ENCODE measurements at regions not wholly inside any gene's neighbourhood (a gene's known extent, or its start where the extent isn't known, plus 50 kb on each side); places are given as distances from the start of the nearest gene placed in this dataset.
"Not testable (repeated sequence)": the region's sequence is repeated elsewhere in the genome, so short reads cannot be mapped to it uniquely, and the experiment has no call there.

DNA sequence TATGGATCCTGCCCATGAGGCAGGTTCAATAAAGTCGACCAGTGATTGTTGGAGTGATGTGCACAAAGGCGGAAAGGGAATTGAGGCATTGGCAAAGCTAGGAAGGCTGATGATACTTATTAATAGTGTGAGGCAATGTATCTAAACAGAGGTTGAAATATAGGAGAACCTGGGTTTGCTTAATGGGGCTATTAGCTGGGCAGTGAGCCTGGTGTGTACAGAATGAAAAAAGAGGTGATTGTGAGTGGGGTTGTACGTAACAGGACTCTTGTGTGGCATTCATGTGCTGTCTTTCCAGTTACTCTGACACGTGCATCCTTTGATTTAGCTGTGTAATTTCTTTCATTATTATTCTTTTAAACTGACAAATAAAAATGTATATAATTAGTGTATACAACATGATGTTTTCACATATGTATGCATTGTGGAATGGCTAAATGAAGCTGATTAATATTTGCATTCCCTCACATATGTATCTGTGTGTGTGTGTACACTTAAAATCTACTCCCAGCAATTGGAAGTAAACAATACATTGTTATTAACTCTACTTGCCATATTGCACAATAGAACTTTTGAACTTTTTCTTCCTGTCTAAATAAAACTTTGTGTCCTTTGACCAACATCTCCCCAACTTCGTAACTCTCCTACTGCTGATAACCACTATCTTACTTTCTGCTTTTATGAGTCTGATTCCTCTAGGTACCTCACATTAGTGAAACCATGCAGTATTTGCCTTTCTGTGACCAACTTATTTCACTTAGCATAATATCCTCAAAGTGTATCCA is 220.5 kb upstream of the SLC35B3 start:
- no peak for DNase-seq (ENCODE audit: low spot score)

DNA sequence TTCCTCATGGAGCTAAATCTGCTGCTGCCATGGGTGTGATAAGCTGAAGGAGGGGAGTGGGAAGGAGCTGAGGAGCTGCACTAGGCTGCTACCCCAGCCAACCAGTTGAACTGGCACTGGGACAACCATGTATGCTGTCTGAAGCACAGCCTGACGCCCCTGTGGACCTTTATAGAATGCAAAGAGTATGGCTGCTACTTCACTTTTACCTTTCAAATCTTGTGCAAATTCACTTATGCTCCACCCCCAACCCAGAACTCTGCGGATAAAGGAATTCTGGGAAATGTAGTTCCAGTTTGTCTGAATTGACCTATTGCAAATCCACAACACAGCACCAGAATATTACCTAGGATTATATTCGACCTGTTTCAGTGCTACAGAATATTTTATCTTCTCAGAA is 217.4 kb upstream of the SLC35B3 start:
- no peak for DNase-seq (ENCODE audit: low spot score)

DNA sequence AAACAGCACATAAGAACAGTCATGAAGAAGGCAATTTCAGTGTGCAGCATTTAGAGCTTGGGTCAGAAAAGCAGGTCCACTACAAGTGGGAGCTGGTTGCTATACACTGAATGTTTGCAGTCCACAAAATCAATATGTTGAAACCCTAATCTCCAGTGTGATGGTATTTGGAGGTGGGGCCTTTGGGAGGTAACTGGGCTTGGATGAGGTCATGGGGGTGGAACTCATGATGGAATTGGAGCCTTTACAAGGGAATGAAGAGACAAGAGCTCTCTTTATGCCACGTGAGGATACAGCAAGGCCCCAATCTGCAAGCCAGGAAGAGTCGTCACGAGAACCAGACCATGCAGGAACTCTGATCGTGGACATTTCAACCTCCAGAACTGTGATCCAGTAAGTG is 216.7 kb upstream of the SLC35B3 start:
- DNase-seq (ENCODE audit: low spot score): no peak

DNA sequence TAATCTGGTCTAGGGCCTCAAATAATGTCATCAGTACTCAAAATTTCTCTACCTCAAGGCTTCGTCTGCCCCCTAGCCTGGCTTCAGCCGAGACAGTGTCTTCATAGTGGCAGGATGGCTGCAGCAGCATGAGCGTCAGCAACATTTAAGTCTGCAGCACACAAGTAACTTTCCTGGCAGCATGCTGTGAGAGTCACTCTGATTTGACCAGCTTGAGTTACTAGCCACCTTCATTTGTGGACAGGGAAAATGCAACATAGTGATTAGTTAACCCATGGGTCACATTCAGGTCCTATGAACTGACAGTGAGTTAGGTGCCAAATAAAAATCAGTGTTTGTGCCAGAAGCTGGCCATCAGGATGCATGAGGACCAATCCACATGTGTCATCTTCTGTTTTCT is 209.9 kb upstream of the SLC35B3 start:
- DNase-seq (ENCODE audit: low spot score): no peak

DNA sequence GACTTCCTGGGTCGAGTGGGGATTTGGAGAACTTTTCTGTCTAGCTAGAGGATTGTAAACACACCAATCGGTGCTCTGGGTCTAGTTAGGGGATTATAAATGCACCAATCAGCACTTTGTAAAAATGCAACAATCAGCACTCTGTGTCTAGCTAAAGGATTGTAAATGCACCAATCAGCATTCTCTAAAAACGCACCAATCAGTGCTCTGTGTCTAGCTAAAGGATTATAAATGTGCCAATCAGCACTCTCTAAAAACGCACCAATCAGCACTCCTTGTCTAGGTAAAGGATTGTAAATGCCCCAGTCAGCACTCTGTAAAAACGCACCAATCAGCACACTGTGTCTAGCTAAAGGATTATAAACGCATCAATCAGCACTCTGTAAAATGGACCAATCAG is 209.0 kb upstream of the SLC35B3 start:
- DNase-seq (ENCODE audit: low spot score): no peak

DNA sequence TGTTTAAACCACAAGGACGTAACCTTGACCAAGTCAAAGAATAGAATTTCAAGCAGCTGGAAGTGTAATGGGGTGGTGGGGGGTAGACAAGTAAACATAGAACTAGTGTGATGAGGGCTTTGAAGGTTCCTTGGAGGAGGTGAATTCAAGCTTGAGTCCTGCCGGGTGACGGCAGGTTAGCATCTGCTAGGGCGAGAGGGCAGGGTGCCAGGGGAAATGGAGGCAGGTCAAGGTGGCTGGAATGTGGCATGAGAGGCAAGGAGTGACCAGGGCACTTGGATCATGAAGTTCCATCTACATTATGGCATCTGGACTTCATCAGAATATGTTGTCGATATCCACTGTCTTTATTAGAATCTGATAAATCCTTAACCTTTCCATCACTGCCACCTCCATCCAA is 207.5 kb upstream of the SLC35B3 start:
- DNase-seq (ENCODE audit: low spot score): no peak

DNA sequence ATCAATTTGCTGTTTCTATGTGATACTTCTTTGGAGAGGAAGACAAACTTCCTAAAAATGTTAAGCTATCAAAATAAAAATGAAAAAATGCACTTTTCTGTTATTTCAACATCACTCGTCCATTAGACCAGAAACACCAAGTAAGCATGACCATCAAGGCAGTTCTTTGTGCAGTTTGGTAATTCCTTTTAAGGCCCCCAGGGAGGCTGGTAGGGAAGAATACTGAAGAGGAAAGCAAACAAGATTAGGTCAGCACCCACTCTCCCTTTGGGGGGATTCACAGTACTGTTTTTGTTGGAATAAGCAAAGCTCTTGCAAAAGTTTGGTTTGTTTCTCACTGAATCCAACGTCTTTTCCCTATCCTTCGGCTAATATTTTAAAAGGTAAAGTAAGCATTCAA is 206.8 kb upstream of the SLC35B3 start:
- DNase-seq (ENCODE audit: low spot score): no peak

DNA sequence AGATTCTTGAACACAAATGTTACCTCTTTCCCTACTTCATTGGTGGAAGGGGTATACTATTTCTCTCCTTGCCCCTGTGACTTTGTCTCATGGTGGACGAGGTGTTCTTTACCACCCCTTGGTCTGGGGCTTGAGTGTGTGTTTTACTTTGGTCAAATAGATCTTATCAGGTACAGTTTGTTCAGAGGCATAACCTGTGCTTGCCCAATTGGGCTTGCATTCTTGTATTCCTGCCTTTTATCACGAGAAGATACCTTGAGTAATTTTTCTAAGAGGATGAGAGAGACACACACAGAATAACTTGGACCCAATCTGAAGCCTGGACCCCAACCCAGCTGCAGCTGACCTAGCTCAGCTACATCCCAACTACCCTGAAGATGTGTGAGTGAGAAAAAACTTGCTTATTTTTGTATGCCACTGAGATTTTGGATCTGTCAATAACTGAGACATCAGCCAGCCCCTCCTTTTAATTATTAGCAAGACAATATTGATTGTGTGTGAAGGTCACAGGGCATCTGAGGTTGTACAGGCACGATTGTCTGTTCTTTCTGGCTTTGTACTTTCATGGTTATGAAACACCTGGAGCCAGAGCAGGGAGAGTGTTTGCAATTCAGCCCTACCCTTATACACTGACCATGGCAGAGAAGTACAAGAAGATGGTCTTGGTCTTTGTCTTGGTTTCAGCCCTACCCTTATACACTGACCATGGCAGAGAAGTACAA is 204.7 kb upstream of the SLC35B3 start:
- DNase-seq (ENCODE audit: low spot score): no peak

DNA sequence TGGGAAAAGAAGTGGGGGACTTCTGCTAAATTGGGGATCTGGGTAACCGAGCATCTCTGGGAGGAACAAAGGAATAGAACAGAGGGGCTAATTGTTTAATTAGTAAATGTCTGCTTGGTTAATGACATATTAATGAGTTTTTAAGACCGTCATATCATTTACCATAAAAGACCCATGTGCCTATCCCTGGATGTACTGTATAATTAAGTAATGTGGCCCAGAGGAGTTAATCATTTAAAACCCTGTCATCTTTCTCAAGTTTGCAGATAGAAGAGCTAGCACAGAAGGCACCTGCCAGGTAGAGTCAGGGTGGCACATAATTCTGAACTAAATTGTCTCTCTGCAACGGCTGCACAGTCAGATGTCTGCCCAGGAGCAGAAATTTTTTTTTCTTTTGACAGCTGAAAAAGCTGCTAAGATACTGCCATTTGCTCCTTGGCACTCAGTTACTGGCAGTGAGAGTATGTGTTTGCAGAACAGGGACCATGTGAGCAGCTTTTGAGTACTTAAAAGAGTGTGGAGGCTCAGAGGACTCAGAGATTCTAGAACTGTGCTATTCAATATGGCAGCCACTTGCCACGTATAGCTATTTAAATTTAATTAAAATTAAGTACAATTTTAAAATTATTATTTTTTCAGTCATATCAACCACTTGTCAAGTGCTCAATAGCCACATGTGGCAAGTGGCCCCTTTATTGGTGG is 202.7 kb upstream of the SLC35B3 start:
- no peak for DNase-seq (ENCODE audit: low spot score)

DNA sequence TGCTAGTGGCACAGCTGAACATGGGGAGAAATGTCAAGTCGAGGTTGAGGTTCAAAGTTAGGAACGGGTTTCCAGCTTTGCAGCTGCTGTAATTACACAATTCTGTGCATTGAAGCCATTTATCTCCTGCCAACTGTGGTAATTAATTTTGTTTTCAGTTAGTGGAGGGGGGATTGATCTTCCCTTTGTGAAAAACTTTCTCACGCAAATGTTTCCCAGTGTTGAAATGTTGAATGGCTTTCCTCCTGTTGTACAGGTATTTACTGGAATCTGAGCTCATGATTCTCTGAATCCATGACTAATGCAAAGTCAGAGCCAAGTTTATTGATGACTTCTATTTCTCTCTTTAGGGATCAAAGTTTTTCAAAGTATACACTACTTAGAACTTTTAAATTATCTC is 198.4 kb upstream of the SLC35B3 start:
- DNase-seq (ENCODE audit: low spot score): no peak

DNA sequence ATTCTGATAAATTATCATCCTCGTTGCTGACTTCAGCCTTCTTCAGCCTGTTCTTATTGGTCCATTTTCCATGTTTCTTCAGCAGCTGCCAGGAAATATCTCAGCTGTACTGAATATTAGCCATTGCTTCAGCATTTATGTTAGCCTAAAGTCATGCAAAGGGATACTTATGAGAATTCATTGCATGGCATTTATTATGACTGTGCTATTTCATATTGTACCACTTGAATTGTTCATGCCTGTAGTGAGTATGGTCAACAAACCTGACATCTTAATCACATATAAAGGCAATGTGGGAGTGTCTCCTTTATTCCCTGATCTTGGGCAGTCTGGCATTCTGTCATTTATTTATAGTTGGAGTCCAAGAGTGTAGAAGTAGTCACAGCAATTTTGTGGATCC is 193.4 kb upstream of the SLC35B3 start:
- no peak for DNase-seq (ENCODE audit: low spot score)

DNA sequence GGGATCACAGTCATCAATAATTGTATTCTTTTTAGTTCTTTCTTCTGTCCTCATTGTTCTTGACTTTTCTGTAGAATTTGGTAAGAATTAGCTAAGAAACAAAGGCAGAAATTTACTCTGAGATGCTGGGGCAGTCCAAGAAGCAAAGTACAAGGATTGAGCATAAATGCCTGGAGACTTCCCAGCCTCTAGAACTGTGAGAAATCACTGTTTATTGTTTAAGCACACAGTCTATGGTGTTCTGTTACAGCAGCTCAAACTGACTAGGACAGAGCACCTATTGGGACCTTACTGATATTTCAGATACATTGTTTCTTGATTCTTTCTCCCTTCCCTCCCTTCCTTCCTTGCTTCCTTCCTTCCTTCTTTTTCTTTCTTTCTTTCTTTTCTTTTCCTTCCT is 192.7 kb upstream of the SLC35B3 start:
- no peak for DNase-seq (ENCODE audit: low spot score)

DNA sequence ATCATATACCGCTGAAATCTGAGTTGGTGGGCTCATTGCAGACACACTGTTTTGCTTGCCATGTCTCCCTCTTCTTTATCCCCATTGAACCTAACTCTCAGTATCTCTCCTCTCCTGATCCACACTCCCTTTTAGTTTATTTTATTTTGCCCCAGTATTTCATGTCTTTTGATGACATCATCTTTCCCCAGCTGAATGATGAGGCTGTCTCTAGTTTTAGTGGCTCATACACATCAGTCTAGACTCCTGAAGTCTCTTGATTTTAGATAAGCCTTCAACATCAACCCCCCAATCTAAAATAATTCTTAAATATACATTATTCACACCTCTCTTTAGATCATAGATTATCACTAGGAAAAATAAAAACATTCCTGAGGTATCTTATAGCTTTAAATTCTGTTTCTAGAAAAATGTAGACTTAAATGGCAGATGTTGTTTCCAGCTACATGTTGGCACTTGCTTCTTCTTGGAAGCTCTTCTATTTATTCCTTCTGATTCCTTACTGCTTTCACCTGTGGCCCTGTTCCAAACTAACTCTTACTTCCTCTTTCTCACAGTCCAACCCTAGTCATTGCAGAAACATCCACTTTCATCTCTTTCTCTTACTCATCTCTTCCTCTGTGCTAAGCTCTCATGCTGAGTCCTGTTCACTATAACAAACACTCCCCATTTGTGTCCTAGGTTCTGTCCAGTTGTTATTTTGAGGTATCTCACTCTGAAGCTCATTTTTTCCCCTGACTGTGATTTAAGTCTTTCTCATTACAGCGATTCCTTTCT is 191.9 kb upstream of the SLC35B3 start:
- DNase-seq (ENCODE audit: low spot score): no peak

DNA sequence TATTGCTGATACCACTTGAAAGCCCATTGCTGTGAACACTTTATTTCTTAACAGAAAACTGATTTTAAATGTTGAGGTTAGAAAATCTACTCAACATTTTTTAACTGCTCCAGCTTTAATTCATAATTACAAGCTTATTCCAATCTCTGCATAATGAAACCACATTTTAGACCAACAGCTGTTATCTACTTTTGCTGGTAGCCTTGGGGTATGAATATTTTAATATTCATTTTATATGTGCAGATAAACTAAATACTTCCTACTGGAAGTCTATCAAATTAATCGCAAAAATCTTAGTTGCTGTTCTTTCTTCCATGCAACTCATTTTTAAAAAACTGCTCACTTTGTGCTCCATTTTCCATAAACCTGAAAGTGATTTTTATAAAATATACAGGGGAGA is 189.3 kb upstream of the SLC35B3 start:
- DNase-seq (ENCODE audit: low spot score): no peak

DNA sequence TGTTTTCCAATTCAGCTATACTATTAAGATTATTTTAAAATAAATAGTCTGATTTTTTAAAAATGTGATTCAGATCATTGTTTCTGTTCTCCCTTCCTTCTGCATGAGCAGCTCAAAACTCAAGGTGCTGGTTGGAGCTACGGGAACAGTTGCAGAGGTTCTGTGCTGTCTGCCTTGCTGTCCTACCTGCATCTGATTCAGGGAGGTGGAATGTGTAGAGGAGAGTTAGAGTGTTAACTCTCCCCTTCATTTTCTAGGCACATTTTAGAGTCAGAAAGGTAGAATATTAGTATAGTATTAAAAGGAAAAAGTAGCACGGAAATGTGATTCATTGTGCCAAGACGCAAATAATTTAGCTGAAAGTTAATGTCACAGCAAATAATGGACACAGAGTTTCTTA is 188.1 kb upstream of the SLC35B3 start:
- DNase-seq (ENCODE audit: low spot score): no peak

DNA sequence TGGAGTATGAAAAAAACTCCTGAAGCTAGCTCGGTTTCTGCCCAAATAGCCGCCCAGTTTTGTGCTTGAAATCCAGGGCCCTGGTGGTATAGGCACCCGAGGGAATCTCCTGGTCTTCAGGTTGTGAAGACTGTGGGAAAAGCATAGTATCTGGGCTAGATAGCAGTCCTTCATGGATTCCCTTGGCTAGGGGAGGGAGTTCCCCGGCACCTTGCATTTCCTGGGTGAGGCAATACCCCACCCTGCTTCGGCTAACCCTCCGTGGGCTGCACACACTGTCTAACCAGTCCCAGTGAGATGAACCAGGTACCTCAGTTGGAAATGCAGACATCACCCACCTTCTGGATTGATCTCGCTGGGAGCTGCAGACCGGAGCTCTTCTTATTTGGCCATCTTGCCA is 184.5 kb upstream of the SLC35B3 start:
- DNase-seq (ENCODE audit: low spot score): no peak

DNA sequence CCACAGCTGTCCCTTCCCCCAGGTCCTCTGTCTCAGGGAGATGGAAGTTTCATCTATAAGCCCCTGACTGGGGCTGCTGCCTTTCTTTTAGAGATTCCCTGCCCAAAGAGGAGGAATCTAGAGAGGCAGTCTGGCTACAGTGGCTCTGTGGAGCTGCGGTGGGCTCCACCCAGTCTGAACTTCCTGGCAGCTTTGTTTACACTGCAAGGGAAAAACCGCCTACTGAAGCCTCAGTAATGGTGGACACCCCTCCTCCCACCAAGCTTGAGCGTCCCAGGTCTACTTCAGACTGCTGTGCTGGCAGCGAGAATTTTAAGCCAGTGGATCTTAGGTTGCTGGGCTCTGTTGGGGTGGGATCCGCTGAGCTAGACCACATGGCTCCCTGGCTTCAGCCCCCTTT is 184.1 kb upstream of the SLC35B3 start:
- DNase-seq (ENCODE audit: low spot score): not testable (repeated sequence)

DNA sequence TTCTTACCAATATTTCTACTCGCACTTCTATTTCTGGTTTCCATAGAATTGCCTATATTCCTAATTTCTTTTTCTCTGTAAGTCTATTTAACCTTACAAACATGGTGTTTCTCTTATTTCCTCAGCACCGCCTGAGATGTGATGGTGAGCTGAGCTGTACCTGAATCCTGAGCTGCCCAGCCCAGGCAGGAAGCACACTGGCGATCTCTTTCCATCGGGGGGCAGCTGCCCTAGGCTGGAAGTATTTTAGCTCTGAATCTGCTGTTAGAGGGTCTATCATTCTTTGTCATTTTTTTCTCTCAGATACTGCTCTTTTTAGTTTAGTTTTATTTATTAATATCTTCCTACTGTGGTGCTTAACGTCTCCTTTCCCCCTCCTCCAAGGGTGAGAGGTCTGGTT is 173.4 kb upstream of the SLC35B3 start:
- DNase-seq (ENCODE audit: low spot score): no peak

DNA sequence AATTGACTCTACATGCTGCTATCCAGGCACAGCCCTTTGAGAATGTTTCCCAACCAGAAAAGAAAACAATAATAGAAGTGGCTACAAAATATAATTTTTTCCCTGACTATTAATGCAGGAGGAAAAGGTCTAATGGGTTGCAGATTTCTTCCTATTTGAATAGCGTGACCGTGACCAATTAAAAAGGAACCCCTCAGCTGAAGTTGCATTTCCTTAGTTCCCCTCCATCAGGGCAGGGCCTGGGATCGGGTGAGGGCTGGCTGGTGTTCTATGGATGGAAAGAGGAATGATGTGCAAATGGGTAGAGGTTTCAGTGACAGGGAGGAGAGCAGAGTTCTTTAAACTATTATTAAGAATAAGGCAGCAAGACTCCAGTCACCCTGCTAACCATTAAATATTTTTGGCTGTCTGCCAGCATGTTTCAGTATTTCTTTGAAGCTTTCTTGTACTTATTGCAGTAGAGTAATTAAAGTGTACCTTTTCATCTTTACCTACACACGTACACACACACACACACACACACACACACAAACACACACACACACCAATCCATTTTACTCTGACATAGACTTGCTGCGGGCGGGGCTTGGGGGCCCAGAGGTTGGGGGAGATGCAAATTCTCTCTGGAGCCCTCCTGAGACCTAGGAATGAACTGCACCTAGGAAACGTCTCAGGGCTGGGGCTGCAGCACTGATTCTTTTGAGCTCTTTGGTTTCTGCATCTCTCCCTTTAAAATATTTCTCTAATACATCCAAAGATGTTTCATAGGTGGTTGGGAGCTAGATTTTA is 154.8 kb upstream of the SLC35B3 start:
- peak; percentile 37 for DNase-seq (ENCODE audit: low spot score)

DNA sequence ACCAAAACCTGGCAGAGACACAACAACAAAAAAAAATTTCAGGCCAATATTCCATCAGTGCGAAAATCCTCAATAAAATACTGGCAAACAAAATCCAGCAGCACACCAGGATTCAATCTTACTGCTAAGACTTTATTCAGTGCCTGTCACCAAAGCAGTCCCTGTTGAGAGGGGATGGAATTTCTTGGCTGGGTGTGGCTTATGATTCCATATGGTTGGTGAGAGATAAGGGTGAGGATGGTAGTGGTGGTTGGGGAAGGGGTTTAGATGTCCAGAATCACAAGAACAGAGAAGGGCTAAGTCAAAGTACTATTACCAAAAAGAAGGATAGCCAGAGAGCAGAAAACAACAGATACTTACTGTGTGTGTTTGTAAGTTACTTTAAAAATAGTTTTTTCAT is 152.8 kb upstream of the SLC35B3 start:
- no peak for DNase-seq (ENCODE audit: low spot score)

DNA sequence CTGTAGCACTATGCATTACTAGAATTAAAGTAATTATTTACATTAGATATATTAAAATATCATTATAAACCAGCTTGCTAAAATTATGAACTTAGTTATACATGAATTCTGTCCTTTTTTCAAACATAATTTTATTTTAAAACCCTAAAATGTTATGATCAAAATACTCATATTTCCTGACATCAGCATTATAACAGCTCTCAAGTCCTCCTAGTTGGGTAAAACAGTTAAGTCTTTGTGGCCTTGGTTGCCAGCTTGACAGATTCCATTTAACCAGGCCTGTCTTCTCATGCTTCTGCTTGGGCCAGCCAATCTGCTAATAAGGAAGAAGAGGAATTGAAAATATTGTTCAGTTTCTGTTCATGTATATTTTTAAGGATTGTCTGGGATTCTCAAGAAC is 147.9 kb upstream of the SLC35B3 start:
- DNase-seq (ENCODE audit: low spot score): no peak

DNA sequence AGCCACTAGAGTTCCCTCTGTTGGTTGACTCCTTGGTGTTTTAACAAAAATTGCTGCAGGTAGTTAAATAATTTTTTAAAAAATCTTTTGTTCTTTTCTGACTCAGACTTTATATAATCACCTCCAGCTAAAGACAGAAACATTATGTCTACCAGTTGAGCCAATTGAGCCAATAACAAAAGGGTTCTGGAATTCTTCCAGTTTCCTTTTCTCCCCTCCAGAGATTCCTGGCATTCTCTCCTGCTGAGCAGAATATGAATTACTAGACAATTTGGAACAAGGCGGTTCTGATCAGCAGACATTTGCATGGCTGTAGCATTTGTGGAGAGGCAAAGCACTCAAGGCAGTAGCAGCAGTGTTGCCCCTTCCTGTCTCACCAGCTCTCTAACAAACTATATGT is 144.0 kb upstream of the SLC35B3 start:
- DNase-seq (ENCODE audit: low spot score): no peak

All from D341Med (cell line).